MM.1S (cell line): ENCODE measurements at regions not wholly inside any gene's neighbourhood (a gene's known extent, or its start where the extent isn't known, plus 50 kb on each side); places are given as distances from the start of the nearest gene placed in this dataset.
"Not testable (repeated sequence)": the region's sequence is repeated elsewhere in the genome, so short reads cannot be mapped to it uniquely, and the experiment has no call there.

Source experiments
- CTCF ChIP-seq: fragments of 300-600 bp; sonication (generic); IDR thresholded peaks from 2 replicates; pipeline ENCODE4 v1.5.1; 2016; ENCODE audit warnings: antibody characterized with exemption, low read length, mixed read lengths
- EZH2 ChIP-seq: fragments of 300-600 bp; sonication (generic); optimal IDR thresholded peaks from 2 replicates; pipeline ENCODE3; 2017; ENCODE audit warnings: low read depth, mild to moderate bottlenecking, antibody characterized with exemption, low read length, mixed read lengths
- EZH2phosphoT487 ChIP-seq: fragments of 300-600 bp; sonication (generic); IDR thresholded peaks from 2 replicates; pipeline ENCODE4 v1.6.1; 2018; ENCODE audit warnings: antibody characterized with exemption, low read length

GRCh38 chr11:49283911-49284310 is 75.5 kb upstream of the FOLH1 start:
- not testable (repeated sequence) for TF ChIP-seq CTCF, EZH2, EZH2phosphoT487
